GM12875 (cell line): ENCODE measurements at regions not wholly inside any gene's neighbourhood (a gene's known extent, or its start where the extent isn't known, plus 50 kb on each side); places are given as distances from the start of the nearest gene placed in this dataset.

Experiments used
- H3K4me3 ChIP-seq: one replicate; pipeline ENCODE4 v1.5.1; 2011; ENCODE audit warnings: low read depth, low read length, control low read depth
- CTCF ChIP-seq: IDR thresholded peaks from 2 replicates; pipeline ENCODE4 v1.5.1; 2011; ENCODE audit warnings: low read depth, mild to moderate bottlenecking, control low read depth, inconsistent platforms, low read length, moderate library complexity, borderline replicate concordance; ENCODE audit not compliant: insufficient read depth

GRCh38 chr1:36743286-36744005, 260.7 kb upstream of the CSF3R start:
- no peak overlapping the region for H3K4me3 ChIP-seq
- no peak for TF ChIP-seq CTCF

- no peak for TF ChIP-seq CTCF
- no peak overlapping the region for H3K4me3 ChIP-seq
These were observed 258.4 kb upstream of the CSF3R start for GRCh38 chr1:36741066-36741465.

- no peak overlapping the region for H3K4me3 ChIP-seq
- no peak for TF ChIP-seq CTCF
These were observed 257.7 kb upstream of the CSF3R start for GRCh38 chr1:36740446-36740845.

- no peak for TF ChIP-seq CTCF
- no peak overlapping the region for H3K4me3 ChIP-seq
These were observed 257.1 kb upstream of the CSF3R start for GRCh38 chr1:36739703-36740289.

GRCh38 chr1:36738245-36738644, 255.5 kb upstream of the CSF3R start:
- no peak for TF ChIP-seq CTCF
- no peak overlapping the region for H3K4me3 ChIP-seq

- H3K4me3 ChIP-seq = no peak overlapping the region
- TF ChIP-seq CTCF = no peak
These were observed 255.1 kb upstream of the CSF3R start for GRCh38 chr1:36737767-36738166.

- TF ChIP-seq CTCF = no peak
- no peak overlapping the region for H3K4me3 ChIP-seq
These were observed 254.4 kb upstream of the CSF3R start for GRCh38 chr1:36737038-36737555.
